HG03571 (cell line): ENCODE measurements at regions not wholly inside any gene's neighbourhood (a gene's known extent, or its start where the extent isn't known, plus 50 kb on each side); places are given as distances from the start of the nearest gene placed in this dataset.
"Not testable (repeated sequence)": the region's sequence is repeated elsewhere in the genome, so short reads cannot be mapped to it uniquely, and the experiment has no call there.

Experiments
- ATAC-seq: cut with Tn5 transposase; IDR thresholded peaks from one replicate; pipeline ENCODE4 v1.9.1; 2021; ENCODE audit not compliant: unreplicated experiment

DNA sequence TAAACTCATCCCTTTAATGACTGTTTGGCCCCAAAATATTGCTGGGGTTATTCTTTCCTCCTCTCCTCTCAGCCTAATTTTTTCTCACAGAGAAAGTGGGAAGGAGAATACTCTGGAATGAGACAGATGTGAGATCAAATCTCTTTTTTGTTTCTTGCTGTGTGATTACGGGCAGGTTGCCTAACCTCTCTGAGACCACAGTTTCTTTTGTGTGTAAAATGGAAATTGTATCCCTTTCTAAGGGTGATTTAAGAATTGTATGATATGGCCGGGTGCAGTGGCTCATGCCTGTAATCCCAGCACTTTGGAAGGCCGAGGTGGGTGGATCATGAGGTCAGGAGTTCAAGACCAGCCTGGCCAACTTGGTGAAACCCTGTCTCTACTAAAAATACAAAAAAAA, 111.5 kb upstream of the MRPS22 start:
- not testable (repeated sequence) for ATAC-seq

DNA sequence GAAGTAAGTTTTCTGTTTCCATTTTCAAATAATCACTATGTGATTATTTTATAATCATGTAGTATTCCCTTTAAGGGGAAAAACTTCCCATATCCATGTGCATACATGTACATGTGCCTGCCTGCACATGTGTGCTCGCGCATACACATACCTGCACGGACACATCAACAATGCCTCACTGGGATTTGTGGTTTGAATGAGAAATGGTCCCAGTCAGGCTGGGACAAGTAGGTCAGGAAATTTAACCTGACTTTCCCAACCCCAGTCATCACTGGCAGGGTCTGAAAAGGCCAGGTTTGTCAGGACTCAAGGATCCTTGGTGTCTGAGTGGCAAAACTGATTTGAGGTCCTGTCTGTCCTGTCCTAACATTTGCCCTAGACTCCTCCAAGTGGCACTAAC, 109.3 kb upstream of the MRPS22 start:
- no peak for ATAC-seq

DNA sequence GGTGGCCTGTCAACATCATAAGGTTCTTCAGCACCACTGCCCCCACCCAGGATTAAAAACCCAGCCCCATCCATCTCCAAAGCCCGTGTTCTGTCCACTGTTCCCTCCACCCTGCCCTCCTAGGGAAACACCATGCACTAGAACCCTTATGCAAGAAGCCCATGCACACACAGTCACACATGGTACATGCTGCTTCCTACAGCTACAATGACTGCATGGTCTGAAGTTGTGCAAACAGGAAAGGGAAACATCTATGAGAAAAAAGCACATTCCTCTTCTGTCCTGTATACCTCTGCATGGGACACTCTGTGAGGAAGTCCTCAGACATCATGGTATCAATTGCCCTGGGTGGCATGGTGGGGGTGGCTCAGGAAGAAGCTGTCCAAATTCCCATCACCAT, 108.6 kb upstream of the MRPS22 start:
- ATAC-seq = no peak

DNA sequence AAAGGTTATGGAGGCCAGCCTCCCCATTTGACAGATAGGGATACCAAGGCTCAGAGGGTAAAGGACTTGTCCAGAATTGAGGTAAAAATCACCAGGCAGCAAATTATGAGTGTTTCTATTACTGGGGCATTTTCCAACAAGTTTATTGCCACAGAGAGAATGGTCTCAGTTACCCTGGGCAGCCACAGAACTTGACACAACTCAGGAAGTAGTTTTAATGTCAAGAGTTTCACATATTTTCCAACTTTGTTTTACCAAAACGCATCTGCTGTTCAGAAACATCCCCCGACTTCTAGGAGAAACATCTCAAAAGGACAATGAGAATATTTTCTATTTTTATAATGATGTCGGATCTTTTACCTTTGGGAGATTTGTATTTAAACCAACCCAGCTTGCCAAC, 107.5 kb upstream of the MRPS22 start:
- ATAC-seq = no peak

DNA sequence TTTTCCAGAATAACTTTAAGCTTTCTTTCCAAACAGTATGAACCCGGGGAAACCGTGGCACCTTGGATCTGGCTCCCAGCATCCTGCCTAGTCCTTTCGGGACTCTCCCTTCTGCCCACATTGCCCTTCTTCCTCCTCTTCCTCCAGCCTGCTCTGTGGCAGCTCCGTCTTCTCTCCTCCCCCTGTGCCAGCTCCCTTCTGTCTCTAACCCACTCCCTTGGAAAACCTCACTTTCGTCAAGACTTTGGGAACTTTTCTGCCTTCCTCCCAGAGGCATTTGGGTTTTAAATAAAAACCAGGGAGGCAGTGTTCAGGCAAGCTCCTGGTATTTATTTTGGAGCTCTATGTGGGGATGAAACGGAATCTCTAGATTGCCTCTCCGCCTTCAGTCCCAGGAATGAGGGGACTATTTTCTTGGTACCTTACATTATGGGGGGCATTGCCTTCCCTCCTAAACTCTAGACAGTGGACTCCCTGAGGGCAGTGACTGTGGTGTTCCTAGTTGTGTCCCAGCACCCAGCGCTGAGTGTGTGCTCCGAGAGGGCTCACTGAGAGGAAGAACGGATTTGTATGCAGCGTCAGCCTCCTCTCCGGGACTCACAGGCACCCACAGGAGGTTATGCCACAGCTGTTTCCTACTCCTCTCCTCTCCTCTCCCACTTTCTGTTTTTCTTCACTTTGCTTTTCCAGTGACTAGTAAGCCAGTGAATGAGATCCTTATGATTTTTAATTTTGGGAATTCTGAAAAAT, 105.4 kb upstream of the MRPS22 start:
- no peak for ATAC-seq

DNA sequence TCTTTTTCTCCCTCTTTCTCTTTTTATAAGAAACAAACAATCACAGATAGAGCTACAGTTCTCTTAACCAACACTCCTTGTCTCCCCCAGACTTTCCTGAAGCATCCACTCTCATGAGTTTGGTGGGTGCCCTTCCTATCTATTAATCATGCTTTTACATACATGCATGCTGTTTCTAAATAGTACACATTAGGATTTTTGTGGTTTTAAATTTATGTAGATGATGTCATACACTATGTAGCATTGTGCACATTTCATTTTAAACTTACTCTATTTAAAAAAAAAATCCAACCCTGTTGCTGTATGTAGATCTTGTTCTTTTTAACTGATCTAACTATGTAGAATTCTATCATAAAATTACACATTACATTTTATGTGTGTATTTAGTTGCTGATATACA, 104.3 kb upstream of the MRPS22 start:
- no peak for ATAC-seq

DNA sequence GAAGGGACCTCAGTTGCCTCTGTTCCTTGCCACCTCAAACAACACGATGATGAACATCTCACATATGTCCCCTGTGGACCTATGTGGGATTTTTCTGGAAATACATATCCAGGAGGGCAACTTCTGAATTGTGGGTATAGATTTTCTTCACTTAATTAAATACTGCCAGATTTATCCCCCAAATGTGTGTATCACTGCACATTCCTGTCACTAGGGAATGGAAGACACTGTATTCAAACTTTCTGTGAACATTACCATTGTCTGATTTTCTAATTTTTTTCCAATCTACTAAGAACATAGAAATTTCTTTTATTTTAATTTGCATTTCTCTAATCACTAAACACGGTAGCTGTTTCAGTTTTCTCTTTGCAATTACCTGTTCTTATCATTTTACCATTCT, 102.0 kb upstream of the MRPS22 start:
- ATAC-seq = no peak

DNA sequence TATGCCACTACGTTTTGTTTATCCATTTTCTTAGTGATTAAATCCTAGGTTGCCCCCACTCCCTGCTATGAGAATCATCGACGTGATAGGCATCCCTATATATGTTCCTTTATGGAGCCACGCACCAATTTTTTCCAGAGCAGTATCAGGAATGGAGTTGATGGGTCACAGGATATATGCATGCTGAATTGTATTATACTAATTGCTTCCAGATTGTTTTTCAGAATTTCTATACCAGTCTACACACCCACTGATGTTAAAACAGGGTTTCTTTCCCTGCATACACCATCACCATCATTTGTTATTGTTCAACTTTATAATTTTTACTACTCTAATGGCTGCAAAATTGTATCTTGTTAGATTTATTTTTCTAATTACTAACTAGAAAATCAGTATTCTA, 100.1 kb upstream of the MRPS22 start:
- ATAC-seq = no peak

DNA sequence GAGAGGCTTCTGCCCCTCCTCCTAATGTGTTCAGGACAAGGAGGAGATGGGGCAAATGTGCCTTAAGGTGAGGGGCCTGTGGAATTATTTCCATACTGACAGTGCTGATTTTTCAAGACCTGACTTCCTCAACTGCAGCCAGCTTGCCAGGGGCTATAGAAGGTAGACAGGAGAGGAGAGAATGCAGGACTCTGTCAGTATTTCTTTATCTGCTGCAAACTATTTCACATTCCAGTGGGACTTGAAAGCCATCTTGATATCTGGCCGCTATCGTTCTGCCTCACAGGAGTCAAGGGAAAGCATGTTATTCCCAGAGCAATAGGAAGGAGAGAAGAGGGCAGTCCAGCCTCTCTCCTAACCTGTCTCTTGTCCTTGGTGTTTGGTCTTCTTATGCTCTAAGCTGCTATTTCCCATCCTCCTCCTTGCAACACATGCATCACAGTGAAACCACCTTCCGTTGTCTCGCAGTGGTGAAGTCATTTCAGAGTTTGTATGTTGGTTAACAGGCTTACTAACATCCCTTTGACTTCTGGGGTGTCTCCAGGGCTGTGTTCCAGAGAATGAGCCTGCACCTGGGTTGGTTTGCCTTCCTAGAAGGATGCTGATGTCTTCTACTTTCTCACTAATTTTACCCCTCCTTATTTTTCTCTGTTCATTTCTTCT, 95.1 kb upstream of the MRPS22 start:
- no peak for ATAC-seq

DNA sequence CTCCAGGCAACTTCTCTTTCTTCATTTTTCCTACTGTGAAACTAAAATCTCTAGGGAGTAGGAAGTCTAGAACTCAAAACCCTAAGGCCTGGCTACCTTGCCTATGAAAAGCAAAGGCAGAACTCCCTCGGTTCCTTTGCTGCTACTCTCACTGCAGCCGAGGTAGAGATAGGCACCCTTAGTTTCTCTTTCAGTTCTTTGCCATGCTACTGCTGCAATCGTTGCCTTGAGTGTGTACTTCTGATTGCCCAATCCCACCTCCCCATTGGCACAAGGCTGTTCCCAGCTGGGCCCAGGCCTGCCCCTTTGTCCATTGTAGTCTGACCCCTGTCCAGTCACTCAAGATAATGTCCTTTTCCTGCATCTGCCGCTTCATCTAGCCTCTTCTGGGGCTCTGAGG, 92.3 kb upstream of the MRPS22 start:
- ATAC-seq = no peak

DNA sequence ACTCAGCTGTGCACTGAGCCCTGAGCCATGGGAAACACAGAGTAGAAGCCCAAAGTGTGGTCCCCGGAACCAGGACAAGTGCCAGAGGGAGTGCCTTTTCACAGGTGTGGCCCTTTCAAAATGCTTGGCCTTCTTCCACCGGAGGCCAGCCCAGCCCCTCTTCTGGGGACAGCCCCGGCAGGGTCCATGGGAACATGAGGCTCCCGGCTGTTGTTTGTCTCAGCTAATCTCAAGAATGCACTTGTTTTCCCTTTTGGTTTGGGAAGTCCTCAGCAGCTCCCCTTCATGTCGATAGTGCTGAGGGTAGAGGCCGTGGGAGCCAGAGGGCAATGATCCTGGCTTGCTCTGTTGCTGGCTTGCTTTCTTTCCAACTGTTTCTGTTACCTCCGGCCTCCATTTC, 91.1 kb upstream of the MRPS22 start:
- no peak for ATAC-seq

DNA sequence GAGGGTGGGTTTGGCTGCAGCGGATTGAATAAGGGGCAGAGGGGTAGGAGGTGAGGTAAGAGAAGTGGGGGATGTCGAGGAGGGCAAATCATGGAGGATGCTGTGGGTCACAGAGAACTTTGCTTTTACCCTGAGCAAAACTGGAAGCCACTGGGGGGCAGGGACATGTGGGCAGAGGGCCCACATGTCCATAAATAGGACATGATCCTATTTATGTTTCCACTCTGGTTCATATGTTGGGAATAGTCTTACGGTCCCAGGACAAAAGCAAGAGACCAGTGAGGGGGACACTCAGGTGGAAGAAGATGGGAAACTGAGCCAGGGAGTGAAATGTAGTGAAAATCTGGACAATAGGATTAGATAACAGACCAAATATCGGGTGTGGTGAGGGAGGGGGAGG, 85.5 kb upstream of the MRPS22 start:
- no peak for ATAC-seq

DNA sequence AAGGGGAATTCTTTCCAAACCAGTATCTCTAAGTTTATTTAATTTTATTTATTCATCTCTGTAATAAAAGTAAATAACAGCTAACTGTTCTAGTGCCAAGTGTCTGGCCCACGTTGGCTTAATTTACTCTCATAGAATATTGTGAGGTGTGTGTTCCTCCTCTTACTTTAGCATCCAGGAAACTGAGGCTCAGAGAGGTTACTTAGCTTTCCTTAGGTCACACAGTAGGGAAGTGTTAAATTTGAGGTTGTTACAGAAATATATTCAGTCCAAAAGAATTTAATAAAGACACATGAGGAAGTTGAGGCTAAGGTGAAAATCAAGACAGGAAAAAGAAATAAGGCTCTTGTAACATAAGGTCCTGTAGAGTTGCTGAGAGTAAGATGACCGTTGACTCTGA, 84.4 kb upstream of the MRPS22 start:
- ATAC-seq = no peak

DNA sequence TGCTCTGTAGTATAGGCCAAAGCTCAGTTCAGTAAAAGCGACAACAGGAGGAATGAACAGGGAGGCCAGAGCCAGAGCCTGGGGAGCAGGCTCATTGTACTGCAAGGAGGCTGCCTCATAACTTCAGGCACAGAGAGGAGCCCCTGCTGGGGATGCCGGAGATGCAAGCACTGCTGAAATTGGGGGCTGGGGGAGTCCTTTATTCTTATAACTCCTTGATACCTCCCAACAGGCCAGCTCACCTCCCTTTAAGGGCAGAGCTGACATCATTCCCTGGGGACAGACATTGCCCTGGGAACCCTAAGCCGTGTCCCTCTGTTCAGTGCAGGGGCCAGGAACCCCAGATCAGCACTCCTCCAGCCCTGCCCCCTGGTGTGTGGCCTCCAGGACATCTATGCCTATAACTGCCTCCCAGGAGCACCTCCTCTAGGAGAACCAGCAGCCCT, 83.8 kb upstream of the MRPS22 start:
- no peak for ATAC-seq

DNA sequence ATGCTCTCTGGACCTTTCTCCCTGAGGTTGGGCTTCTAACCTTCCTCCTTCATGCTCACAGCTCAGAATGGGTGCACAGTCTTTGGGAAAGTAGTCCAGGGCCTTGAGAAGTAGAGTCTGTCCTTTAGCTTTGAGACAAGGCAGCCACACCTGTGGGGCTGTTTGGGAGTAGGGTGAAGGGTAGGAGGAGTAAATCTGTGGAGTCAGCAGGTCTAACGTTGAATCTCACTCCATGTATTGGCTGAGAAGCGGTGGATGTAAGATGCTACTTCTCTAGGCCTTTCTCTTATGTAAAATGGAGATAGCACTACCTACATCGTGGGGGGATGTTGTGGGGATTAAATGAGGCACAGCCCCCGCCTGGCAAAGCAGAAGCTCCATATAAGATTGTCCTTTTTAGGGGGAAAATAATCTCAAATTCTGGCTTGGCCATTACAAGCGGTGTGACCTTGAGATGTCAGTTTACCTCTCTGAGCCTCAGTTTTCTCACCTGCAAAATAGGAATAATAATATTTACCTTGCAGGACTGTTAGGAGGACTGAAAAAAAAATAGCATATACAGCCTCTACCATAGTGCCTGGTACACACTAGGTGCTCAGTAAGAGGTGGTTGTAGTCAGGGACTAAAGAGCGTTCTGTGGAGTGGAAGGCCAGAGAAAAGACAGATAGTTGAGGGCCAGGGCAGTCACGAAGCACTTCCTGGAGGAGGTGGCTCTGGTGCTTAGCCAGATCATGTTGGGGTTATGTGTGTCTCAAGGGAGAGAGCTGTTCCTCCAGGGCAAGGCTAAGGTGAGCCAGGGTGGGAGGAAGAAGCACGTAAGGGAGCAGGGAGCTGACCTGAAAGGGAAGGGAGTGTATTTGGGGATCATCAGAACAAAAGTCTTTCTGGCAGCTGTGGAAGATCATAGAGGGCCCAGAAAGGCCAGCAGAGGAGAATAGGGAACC, 82.8 kb upstream of the MRPS22 start:
- ATAC-seq = no peak

DNA sequence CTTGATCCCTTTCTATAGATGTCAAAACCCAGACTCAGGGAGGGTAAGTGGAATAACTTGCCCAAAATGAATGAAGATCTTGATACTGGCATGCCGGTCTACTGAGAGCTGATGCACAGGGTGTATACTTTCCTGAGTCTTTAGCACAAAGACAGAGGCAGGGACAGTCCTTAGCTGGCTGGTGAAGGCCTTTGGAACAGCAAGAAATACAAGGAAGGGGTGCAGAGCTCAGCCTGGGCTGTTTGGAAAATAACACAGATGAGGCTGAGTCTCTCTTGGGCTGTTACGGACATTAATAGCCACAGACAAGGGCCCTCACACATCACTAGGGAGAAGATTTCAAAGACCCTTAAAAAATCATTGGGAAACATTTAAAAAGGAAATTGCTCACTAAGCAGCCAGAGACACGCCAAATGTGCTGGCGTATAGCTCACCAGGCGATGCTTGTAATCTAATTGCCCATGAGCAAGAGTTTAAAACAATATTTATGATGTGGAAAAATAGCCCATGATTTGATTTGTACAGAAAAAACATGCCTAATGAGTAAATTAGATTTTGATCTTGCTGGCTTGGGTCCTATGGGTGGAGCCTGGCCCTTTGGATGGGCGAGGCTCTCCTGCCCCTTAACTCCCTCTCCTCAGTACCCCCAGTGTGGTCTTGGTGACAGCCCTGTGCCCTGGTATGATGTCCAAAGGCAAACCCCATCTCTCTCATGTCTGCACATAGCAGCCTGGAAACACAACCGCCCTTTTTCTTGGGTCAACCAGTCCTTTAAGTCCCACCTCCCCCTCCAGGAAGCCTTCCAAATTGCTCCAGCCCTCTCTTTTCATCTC, 81.8 kb upstream of the MRPS22 start:
- no peak for ATAC-seq

DNA sequence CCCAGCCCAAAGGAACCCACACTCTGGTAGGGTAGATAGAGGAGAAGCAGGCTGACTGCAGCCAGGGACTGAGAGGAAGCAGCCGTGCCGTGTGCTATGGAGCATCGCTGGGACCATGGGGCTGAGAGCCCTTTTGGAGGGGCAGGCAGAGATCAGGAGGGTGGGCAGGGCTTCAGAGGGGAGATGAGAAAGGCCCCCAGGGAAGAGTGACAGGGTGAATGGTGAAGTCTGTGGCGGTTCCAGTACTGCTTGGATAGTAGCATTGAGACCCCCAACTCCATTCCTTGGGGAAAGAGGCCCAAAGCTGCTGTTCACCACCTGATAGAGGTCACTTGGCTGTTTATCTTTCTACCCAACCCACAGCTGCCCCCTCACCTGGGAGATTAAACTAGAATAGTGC, 80.0 kb upstream of the MRPS22 start:
- ATAC-seq = no peak

DNA sequence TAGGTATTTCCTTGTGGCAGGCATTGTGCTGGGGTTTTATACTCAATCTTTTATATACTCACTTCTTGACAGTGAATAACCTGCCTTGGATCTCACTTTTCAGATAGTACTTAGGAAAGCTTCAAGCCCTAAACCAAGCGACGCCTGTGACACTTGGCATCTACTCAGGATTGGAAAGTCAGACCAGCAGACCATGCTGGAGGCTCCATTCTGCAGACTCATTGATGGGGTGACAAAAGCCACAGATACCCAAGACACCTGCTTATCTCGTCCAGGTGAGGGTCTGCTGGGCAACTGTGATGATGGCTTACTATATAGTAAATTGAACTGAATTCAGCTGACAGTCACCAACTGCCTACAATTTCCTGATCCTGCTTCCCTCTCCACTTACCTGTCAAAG, 79.4 kb upstream of the MRPS22 start:
- ATAC-seq = no peak

DNA sequence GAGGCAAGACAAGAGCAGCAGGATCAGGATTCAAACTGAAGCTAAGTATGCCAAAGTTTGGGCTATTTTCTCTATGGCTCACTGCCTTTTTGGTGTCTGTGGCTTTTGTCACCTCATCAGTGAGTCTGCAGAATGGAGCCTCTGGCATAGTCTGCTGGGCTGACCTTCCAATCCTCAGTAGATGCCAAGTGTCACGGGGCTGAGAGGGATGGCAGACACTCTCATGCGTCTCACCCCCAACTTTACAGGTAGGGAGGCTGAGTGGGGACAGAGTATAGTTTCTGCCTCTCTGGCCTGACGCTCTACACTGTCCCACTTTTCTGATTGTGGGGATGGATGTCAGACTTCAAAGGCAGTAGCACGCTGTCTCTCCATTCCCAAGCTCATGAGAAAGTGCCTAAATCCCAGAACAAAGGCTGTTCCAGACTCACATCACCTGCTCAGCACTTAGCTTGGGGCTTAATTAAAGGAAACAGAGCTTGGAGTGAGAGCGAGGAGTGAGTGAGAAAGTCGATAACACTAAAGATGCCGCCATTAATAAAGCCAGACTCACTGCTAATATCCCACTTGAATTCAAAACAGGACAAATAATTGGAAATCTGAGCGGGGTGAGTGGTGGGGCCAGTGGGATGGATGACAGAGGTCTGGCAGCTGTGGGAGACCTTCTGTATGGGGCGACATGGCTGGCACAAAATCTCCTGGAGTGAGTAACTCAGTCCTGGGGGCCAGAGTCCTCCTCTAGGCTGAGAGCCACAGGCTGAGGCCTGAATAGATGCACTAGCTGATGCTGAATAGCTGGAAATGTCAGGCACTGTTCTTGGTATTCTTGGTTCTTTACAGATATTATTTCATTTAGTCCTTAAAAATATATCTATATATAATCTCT, 78.4 kb upstream of the MRPS22 start:
- ATAC-seq = no peak
